ENCODE measurements at regions not wholly inside any gene's neighbourhood (a gene's known extent, or its start where the extent isn't known, plus 50 kb on each side); places are given as distances from the start of the nearest gene placed in this dataset.

DNA sequence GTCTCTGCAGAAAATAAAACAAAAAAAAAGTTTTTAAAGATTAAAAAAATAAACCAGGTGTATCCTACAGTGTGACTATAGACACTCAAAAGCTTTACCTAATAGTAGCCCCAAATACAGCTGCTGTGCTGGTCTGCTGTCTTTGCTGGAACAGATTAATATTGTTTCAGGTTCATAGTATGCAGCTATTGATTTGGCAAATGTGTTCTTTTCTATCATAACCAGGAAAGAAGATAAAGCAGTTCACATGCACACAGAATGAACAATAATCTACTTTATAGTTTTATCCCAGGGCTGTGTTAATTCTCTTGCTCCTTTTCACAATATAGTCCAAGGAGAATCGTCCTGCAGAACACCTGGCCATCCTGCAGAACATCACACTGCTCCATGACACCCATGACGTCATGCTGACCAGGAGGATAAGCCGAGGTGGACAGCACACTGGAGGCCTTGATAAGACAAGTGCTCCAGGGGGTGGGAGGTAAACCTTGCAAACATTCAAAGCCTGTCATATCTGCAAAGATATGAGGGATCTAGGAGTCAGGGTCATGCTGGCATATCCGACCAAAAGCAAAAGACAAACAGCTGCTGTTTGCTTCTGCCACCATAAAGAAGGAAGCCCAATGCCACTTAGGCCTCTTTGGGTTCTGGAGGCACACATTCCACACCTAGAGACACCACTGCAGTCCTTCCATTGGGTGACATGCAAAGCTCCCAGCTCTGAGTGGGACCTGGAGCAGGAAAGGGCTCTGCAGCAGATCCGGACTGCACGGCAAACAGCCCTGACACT is 86.1 kb upstream of the SLC2A1 start:
- ATAC-seq (ENCODE audit: low read depth): no peak
- no peak overlapping the region for H3K4me2 ChIP-seq (ENCODE audit: low read depth, low read length)
- H3K9me1 ChIP-seq (ENCODE audit: insufficient read depth, low read length): no peaks in the 10 kb centered on the region
- in situ Hi-C loops (cut with MboI; ENCODE audit: low sequenced_read_pairs): no loop called here
- H3K27ac ChIP-seq (ENCODE audit: insufficient read depth, low read length): no peak overlapping the region
- H3K18ac ChIP-seq (ENCODE audit: low read depth, low read length): no peak overlapping the region
- no peak overlapping the region for H2AK5ac ChIP-seq (ENCODE audit: low read depth, low read length)
- H2BK20ac ChIP-seq (ENCODE audit: low read depth, low read length): no peak overlapping the region
- no peaks in the 10 kb centered on the region for H3K9me3 ChIP-seq (ENCODE audit: control insufficient read depth, insufficient read depth, low read length)
- no peak overlapping the region for H3K56ac ChIP-seq (ENCODE audit: extremely low read depth, insufficient read depth, low read length)
- H3K4me1 ChIP-seq (ENCODE audit: control insufficient read depth, insufficient read depth, low read length): peaks cover 7% of the 10 kb centered on the region
- no peak for TF ChIP-seq RFX5 (IDR thresholded peaks at IDR 0.05; ENCODE audit: low read depth, low read length)
- no peak for TF ChIP-seq NFE2L2 (IDR thresholded peaks at IDR 0.05; ENCODE audit: low read depth, low read length)
- no peak for TF ChIP-seq RAD21 (IDR thresholded peaks at IDR 0.05; ENCODE audit: low read length)
- TF ChIP-seq, protein P1, sequence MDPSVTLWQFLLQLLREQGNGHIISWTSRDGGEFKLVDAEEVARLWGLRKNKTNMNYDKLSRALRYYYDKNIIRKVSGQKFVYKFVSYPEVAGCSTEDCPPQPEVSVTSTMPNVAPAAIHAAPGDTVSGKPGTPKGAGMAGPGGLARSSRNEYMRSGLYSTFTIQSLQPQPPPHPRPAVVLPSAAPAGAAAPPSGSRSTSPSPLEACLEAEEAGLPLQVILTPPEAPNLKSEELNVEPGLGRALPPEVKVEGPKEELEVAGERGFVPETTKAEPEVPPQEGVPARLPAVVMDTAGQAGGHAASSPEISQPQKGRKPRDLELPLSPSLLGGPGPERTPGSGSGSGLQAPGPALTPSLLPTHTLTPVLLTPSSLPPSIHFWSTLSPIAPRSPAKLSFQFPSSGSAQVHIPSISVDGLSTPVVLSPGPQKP (IDR thresholded peaks at IDR 0.05; ENCODE audit: borderline replicate concordance, low read depth, low read length): no peak
- TF ChIP-seq FOS (IDR thresholded peaks at IDR 0.05; ENCODE audit: low read depth, low read length): no peak
- no peak for TF ChIP-seq RCOR1 (IDR thresholded peaks at IDR 0.05; ENCODE audit: insufficient replicate concordance, low read length)
- TF ChIP-seq CEBPB (IDR thresholded peaks at IDR 0.05; ENCODE audit: low read depth, low read length): no peak
- no peak for TF ChIP-seq BHLHE40 (IDR thresholded peaks at IDR 0.05; ENCODE audit: low read depth, low read length)
- no peak for TF ChIP-seq MAZ (IDR thresholded peaks at IDR 0.05; ENCODE audit: borderline replicate concordance, low read depth, low read length)
- no peak for TF ChIP-seq MXI1 (IDR thresholded peaks at IDR 0.05; ENCODE audit: borderline replicate concordance, low read depth, low read length)
- TF ChIP-seq SMC3 (IDR thresholded peaks at IDR 0.05; ENCODE audit: low read depth, low read length): no peak
- no peak overlapping the region for H4K8ac ChIP-seq (ENCODE audit: low read depth in 2 of 2, low read length in 2 of 2)
- no peak overlapping the region for H4K91ac ChIP-seq (ENCODE audit: insufficient read depth, low read depth, low read length)
- no CpG with 5 or more reads among the region's 6 CpGs for WGBS, 2 experiments (ENCODE audit: extremely low coverage in 2 of 2, insufficient read length in 1 of 2)
- no peak overlapping the region for H4K5ac ChIP-seq (ENCODE audit: low read depth, low read length)
- intact Hi-C loops (cut with micrococcal nuclease): no loop called here
- H3K36me3 ChIP-seq (ENCODE audit: control insufficient read depth, insufficient read depth, low read length): no peaks in the 10 kb centered on the region
- no peak overlapping the region for H3K23ac ChIP-seq (ENCODE audit: low read depth, low read length)
- no peaks in the 10 kb centered on the region for H3K27me3 ChIP-seq (ENCODE audit: control insufficient read depth, insufficient read depth, low read length)
- no peaks in the 10 kb centered on the region for H4K20me1 ChIP-seq (ENCODE audit: insufficient read depth, low read length)
- no TSS peak for BruUV-seq (replicated peaks)
- no peak overlapping the region for H3K9ac ChIP-seq (ENCODE audit: low read depth, low read length)
- H2AK9ac ChIP-seq (replicated peaks; ENCODE audit: low read depth, low read length, poor library complexity): no peak overlapping the region
- H3K79me1 ChIP-seq (ENCODE audit: low read depth in 1 of 2, low read length in 2 of 2): no peaks in the 10 kb centered on the region
- H2BK120ac ChIP-seq (ENCODE audit: low read depth, low read length): no peak overlapping the region
- CTCF ChIA-PET: no interaction called here
- no peak overlapping the region for H2BK5ac ChIP-seq (ENCODE audit: low read depth, low read length, poor library complexity, severe bottlenecking)
- H3K4me3 ChIP-seq (ENCODE audit: insufficient read depth, low read depth, low read length): no peak overlapping the region
- no peak overlapping the region for H3K14ac ChIP-seq (replicated peaks; ENCODE audit: low read depth, low read length)
- H2AFZ ChIP-seq (replicated peaks; ENCODE audit: low read length, poor library complexity): no peak overlapping the region
- POLR2A ChIA-PET (ENCODE audit: unreplicated experiment): no interaction called here
- no peak overlapping the region for H3K4ac ChIP-seq (ENCODE audit: low read depth, low read length)
- no peak overlapping the region for H2BK15ac ChIP-seq (ENCODE audit: low read depth, low read length)
- dilution Hi-C loops (cut with HindIII; ENCODE audit: low sequenced_read_pairs, unreplicated experiment): no loop called here
- DNase-seq: no peak
